HepG2 (cell line): ENCODE measurements at regions not wholly inside any gene's neighbourhood (a gene's known extent, or its start where the extent isn't known, plus 50 kb on each side); places are given as distances from the start of the nearest gene placed in this dataset.

Experiments used
- ATAC-seq: fragments of 200-7000 bp; cut with Tn5 transposase; 3 replicates; pipeline ENCODE4 v1.9.1; 2020; ENCODE audit warnings: mild to moderate bottlenecking, moderate library complexity
- BruUV-seq: library from RNA; stranded (reverse); fragments of 400-500 nt; replicated peaks from 2 replicates; lab custom pipeline; 2021; lab: Mats Ljungman, UMichigan
- CTCF ChIA-PET: fragments of 300-600 bp; formaldehyde crosslinking; extraction: SDS; loops from one replicate; lab custom pipeline; 2021; ENCODE audit warnings: low total read pairs, inconsistent platforms, low intra/inter-chr PET ratio; lab: Yijun Ruan, JAX
- POLR2A ChIA-PET: fragments of 350-600 bp; sonication (Branson Sonifier 250); formaldehyde crosslinking; loops from one replicate; lab custom pipeline; 2020; ENCODE audit warnings: antibody characterized with exemption, inconsistent platforms; lab: Yijun Ruan, JAX
- DNase-seq: peaks from one replicate; pipeline ENCODE4 v3.0.0-alpha.2; 2015; ENCODE audit warnings: low spot score
- FAIRE-seq: peaks from 3 replicates; lab custom pipeline; 2011; peaks lifted over from hg19 to GRCh38; lab: Jason Lieb, UNC
- H2AFZ ChIP-seq: one replicate; pipeline ENCODE4 v1.6.1; 2011; ENCODE audit warnings: low read length, inconsistent platforms
- H3K27ac ChIP-seq: fragments of 300-600 bp; 3 replicates; pipeline ENCODE4 v1.8.0; 2011; ENCODE audit warnings: mixed run types, mild to moderate bottlenecking, mixed read lengths, low read length, inconsistent platforms; ENCODE audit not compliant: insufficient read depth; ENCODE audit errors: extremely low read length
- H3K27me3 ChIP-seq, 2 experiments: fragments of 200-600 bp in 1 of 2; 2 replicates in 1 of 2; 3 replicates in 1 of 2; pipeline versions ENCODE4 v1.6.0 to v1.8.0; 2011; ENCODE audit warnings: low read length in 2 of 2, mild to moderate bottlenecking in 2 of 2, moderate library complexity in 2 of 2, inconsistent platforms in 1 of 2; ENCODE audit not compliant: insufficient read depth in 2 of 2, control insufficient read depth in 1 of 2
- H3K36me3 ChIP-seq, 2 experiments: fragments of 200-600 bp in 1 of 2; replicated peaks in 1 of 2; 2 replicates in 1 of 2; 3 replicates in 1 of 2; pipeline versions ENCODE4 v1.5.1 to v1.8.0; 2011; ENCODE audit warnings: low read length in 2 of 2, inconsistent platforms in 1 of 2; ENCODE audit not compliant: insufficient read depth in 2 of 2, control insufficient read depth in 1 of 2
- H3K4me1 ChIP-seq: 2 replicates; pipeline ENCODE4 v1.5.1; 2012; ENCODE audit warnings: low read length, inconsistent platforms; ENCODE audit not compliant: insufficient read depth
- H3K4me2 ChIP-seq: 2 replicates; pipeline ENCODE4 v1.6.0; 2011; ENCODE audit warnings: low read depth, low read length, inconsistent platforms
- H3K4me3 ChIP-seq, 3 experiments: fragments of 200-600 bp in 1 of 3; sonication (generic), shearing (Covaris generic) in 1 of 3; replicated peaks in 1 of 3; 2 replicates each; pipeline ENCODE4 v1.5.1; 2011 to 2016; ENCODE audit warnings: low read length in 3 of 3, inconsistent platforms in 2 of 3, low read depth in 2 of 3, mild to moderate bottlenecking in 2 of 3, control low read depth in 1 of 3, mixed read lengths in 1 of 3; ENCODE audit not compliant: insufficient read depth in 1 of 3
- H3K79me2 ChIP-seq: one replicate; pipeline ENCODE4 v1.6.1; 2011; ENCODE audit warnings: low read length, inconsistent platforms; ENCODE audit not compliant: insufficient read depth
- H3K9ac ChIP-seq: 2 replicates; pipeline ENCODE4 v1.6.0; 2011; ENCODE audit warnings: mild to moderate bottlenecking, low read depth, low read length, inconsistent platforms; ENCODE audit not compliant: insufficient read depth
- H3K9me3 ChIP-seq: 2 replicates; pipeline ENCODE4 v1.5.1; 2012; ENCODE audit warnings: mild to moderate bottlenecking, low read length
- H4K20me1 ChIP-seq: 2 replicates; pipeline ENCODE4 v1.6.0; 2011; ENCODE audit warnings: inconsistent platforms, mild to moderate bottlenecking, low read length, moderate library complexity; ENCODE audit not compliant: insufficient read depth
- ATF3 ChIP-seq: sonication (generic); formaldehyde crosslinking; IDR thresholded peaks from 2 replicates; pipeline ENCODE4 v1.4.0; 2020; ENCODE audit warnings: missing genetic modification reagents
- NFIC ChIP-seq: IDR thresholded peaks from 2 replicates; pipeline ENCODE4 v1.6.1; 2012; ENCODE audit warnings: mild to moderate bottlenecking, low read length, inconsistent platforms
- SAP130 ChIP-seq: IDR thresholded peaks from 2 replicates; pipeline ENCODE4 v1.6.1; 2016; ENCODE audit warnings: low read depth
- WGBS: methylation state at CpG from one replicate; pipeline ENCODE4 v1.1.6; 2017; ENCODE audit warnings: low lambda C conversion rate; 5-methylcytosine and 5-hydroxymethylcytosine counted together
- in situ Hi-C: cut with HindIII; loops from 2 replicates; pipeline ENCODE4 v1.10.0; 2017; ENCODE audit warnings: low pct_unique_long_range_greater_than_20kb; ENCODE audit not compliant: extremely low pct_ligation_motif_present
- intact Hi-C: fragments of 100-400 bp; cut with micrococcal nuclease; formaldehyde crosslinking; loops from one replicate; pipeline ENCODE4 v1.10.0; 2022; ENCODE audit not compliant: unreplicated experiment
- TF ChIP-seq, protein P1 (sequence below): sonication (generic); formaldehyde crosslinking; IDR thresholded peaks from 2 replicates; pipeline ENCODE4 v1.4.0; 2020; ENCODE audit warnings: mild to moderate bottlenecking, missing genetic modification reagents

GRCh38 chr1:34328281-34328799, 151.6 kb downstream of the C1orf94 start:
- no TSS peak for BruUV-seq
- no peak for DNase-seq
- no peaks in the 10 kb centered on the region for H4K20me1 ChIP-seq
- no peak for FAIRE-seq
- no peaks in the 10 kb centered on the region for H3K27me3 ChIP-seq
- H3K4me3 ChIP-seq: no peak overlapping the region
- H3K27ac ChIP-seq: no peak overlapping the region
- H3K36me3 ChIP-seq: no peaks in the 10 kb centered on the region
- ChIA-PET CTCF (no interaction called here), POLR2A (no interaction called here)
- no peaks in the 10 kb centered on the region for H3K9me3 ChIP-seq
- no peaks in the 10 kb centered on the region for H3K4me1 ChIP-seq
- no peaks in the 10 kb centered on the region for H3K79me2 ChIP-seq
- WGBS: 29% methylated on average over 8 of the region's 8 CpGs
- H2AFZ ChIP-seq: no peak overlapping the region
- H3K4me2 ChIP-seq: no peak overlapping the region
- H3K9ac ChIP-seq: no peak overlapping the region
- ATAC-seq: no peak
- in situ Hi-C loops: no loop called here
- intact Hi-C loops: no loop called here
- TF ChIP-seq ATF3 (CRISPR knock-in tag): no peak
- no peak for TF ChIP-seq NFIC
- no peak for TF ChIP-seq SAP130 (CRISPR knock-in tag)
- TF ChIP-seq, protein P1, sequence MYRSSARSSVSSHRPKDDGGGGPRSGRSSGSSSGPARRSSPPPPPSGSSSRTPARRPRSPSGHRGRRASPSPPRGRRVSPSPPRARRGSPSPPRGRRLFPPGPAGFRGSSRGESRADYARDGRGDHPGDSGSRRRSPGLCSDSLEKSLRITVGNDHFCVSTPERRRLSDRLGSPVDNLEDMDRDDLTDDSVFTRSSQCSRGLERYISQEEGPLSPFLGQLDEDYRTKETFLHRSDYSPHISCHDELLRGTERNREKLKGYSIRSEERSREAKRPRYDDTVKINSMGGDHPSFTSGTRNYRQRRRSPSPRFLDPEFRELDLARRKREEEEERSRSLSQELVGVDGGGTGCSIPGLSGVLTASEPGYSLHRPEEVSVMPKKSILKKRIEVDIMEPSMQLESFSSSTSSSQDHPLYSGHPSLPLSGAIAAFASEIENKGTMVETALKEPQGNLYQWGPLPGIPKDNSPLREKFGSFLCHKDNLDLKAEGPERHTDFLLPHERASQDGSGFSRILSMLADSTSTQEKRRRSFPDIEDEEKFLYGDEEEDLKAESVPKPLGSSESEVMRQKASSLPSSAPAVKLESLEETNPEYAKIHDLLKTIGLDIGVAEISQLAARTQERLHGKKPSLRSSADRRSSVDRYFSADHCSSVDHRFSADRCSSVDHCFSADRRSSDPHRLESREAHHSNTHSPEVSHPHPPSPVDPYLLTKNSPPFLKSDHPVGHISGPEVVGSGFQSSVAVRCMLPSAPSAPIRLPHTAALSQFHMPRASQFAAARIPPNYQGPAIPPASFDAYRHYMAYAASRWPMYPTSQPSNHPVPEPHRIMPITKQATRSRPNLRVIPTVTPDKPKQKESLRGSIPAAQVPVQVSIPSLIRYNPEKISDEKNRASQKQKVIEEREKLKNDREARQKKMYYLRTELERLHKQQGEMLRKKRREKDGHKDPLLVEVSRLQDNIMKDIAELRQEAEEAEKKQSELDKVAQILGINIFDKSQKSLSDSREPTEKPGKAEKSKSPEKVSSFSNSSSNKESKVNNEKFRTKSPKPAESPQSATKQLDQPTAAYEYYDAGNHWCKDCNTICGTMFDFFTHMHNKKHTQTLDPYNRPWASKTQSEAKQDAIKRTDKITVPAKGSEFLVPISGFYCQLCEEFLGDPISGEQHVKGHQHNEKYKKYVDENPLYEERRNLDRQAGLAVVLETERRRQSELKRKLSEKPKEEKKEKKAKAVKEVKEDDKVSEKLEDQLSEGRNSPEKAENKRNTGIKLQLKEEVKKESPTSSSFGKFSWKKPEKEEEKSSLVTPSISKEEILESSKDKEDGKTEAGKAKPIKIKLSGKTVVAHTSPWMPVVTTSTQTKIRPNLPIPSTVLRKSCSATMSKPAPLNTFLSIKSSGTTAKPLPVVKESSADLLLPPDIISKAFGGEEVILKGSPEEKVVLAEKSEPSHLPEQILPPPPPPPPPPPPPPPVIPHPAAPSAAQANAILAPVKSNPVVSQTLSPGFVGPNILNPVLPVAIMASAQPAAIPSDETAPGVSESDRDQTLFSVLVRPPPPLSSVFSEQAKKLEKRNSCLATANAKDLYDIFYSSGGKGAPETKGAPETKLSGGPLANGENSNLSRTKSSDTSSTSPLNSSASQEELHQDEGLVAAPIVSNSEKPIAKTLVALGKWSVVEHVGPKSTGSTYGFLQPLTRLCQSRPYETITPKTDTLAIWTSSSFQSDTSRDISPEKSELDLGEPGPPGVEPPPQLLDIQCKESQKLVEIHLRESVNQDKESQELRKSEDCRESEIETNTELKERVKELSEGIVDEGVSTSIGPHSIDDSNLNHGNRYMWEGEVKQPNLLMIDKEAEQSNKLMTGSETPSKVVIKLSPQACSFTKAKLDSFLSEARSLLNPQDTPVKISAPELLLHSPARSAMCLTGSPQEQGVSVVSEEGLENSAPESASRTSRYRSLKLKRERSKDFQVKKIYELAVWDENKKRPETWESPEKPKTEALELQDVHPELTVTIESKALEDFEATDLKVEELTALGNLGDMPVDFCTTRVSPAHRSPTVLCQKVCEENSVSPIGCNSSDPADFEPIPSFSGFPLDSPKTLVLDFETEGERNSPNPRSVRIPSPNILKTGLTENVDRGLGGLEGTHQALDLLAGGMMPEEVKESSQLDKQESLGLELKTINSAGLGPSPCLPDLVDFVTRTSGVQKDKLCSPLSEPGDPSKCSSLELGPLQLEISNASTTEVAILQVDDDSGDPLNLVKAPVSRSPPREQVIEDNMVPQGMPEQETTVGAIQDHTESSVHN (CRISPR knock-in tag): no peak
